ENCODE measurements at regions not wholly inside any gene's neighbourhood (a gene's known extent, or its start where the extent isn't known, plus 50 kb on each side); places are given as distances from the start of the nearest gene placed in this dataset.

DNA sequence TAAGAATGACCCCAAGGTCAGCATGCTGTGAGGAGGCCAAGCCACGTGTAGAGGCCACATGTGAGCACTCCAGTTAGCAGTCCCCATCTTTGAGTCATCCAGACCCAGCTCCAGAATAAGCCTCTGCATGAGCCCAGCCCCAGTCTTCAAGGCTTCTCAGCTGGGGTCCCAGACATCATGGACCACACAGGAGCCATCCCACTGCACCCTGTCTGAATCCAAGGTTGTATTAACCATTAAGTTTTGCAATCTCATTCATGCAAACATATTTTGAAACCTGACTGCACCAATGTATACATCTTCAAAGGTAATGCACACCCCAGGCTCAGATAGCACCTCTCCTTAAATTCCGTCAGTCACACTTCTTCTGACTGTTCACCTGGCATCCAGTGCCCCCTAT lies 249.1 kb upstream of the CHRNA7 start:
- ATAC-seq (replicated peaks in 6 of 8): no peak
- in situ Hi-C loops (cut with MboI; ENCODE audit: low pct_unique_long_range_greater_than_20kb in 2 of 9, low sequenced_read_pairs in 9 of 9, unreplicated experiment in 9 of 9): no loop called here
- 0 to 67% (median 17%) methylated on average over 1 to 2 of the region's 2 CpGs; no CpG with 5 or more reads in 5 of the 10 experiments for WGBS, 10 experiments
- Histone ChIP-seq H3K4me1 (replicated peaks in 1 of 2) (peaks cover 2 to 3% of the 10 kb centered on the region in 2 donors), H3K27ac (no peak overlapping the region), H3K4me3 (no peak overlapping the region)

DNA sequence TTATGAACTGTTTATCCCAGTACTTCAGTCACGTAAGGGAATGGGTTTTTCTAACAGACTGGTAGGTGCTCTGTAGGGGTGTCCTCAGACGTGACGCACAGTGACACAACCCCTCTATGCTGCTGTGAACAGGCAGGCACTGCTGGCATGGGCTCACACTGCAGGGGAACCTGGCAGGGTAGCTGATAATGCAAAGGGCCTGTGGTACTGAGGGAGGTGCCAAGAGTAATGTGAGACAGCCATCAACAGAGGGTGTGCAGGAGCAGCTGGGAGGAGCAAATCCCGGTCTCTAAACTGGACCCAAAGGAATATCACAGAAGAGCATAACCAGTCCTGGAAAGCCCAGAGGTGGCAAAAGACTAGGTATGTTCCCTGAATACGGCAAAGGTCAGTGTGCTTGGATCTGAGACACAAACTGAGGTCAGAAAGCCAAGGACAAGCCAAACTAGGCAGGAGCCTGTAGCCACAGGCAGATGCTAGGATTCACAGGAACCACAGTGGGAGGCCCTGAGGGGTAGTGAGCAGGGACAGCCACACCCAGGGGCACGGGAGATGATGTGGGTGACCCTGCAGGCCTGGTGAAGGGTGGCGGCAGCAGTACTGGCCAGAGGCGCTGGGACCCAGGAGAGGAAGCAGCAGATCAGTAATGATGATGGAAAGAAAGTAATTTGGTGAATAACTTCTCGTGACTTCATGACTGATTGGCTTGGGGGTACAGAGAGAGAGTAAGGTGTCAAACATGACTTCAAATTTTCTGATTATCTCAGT lies 248.1 kb upstream of the CHRNA7 start:
- Histone ChIP-seq H3K27ac (no peak overlapping the region), H3K4me3 (no peak overlapping the region), H3K4me1 (replicated peaks in 1 of 2) (peaks cover 2 to 3% of the 10 kb centered on the region in 2 donors)
- 21 to 100% (median 87%) methylated on average over 1 to 7 of the region's 9 CpGs; no CpG with 5 or more reads in 2 of the 10 experiments for WGBS, 10 experiments
- peak in 1 of 8 experiments; percentile 31 for ATAC-seq (replicated peaks in 6 of 8)
- in situ Hi-C loops (cut with MboI; ENCODE audit: low pct_unique_long_range_greater_than_20kb in 2 of 9, low sequenced_read_pairs in 9 of 9, unreplicated experiment in 9 of 9): no loop called here

DNA sequence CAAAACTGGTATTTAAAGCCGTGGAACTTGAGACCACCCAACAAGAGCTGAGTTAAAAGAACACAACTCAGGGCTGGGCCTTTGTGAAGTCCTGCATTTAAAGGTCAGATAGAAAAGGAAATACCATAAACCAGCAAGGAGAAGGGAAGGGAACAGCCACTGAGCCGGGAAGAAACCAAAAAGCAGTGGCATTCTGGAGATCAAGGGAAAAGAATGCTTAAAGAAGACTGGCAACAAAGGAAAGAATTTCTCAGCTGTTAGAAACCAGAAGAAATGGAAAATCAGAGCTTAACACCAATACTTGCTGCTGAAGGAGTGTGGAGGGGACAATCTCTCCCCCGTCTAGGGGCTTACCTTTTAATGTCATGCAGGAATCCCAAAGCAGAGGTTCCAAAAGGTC lies 247.4 kb upstream of the CHRNA7 start:
- ATAC-seq (replicated peaks in 6 of 8): no peak
- in situ Hi-C loops (cut with MboI; ENCODE audit: low pct_unique_long_range_greater_than_20kb in 2 of 9, low sequenced_read_pairs in 9 of 9, unreplicated experiment in 9 of 9): no loop called here

DNA sequence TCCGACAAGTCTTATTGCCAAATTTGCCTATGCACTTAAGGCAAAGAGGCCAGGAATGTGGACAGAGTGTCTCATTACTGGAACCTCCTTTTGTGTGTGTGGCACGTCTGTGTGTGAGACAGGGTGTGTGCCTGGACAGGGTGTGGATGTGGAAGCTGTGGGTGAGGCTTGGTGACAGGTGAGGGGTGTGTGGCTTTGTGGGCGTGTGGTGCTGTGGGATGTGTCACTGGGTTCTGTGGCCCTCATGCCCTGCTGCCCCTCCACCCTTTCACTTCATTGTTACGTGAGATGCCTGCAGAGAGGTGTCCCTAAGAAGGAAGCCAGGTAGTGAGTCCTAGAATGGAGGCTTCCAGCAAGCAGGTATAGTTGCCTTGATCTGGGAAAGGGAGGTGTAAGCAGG lies 244.0 kb upstream of the CHRNA7 start:
- WGBS, 10 experiments: 50 to 100% (median 83%) methylated on average over 1 to 3 of the region's 4 CpGs; no CpG with 5 or more reads in 3 of the 10 experiments
- Histone ChIP-seq H3K27ac (no peak overlapping the region), H3K4me1 (replicated peaks in 1 of 2) (no peaks in the 10 kb centered on the region), H3K4me3 (no peak overlapping the region)
- in situ Hi-C loops (cut with MboI; ENCODE audit: low pct_unique_long_range_greater_than_20kb in 2 of 9, low sequenced_read_pairs in 9 of 9, unreplicated experiment in 9 of 9): no loop called here
- no peak for ATAC-seq (replicated peaks in 6 of 8)

More for the DNA sequence above, 247.4 kb upstream of the CHRNA7 start:
- Histone ChIP-seq H3K27ac (no peak overlapping the region), H3K4me3 (no peak overlapping the region), H3K4me1 (replicated peaks in 1 of 2) (peaks cover 2 to 3% of the 10 kb centered on the region in 2 donors)
- 5 to 95% (median 61%) methylated on average over 1 to 3 of the region's 3 CpGs; no CpG with 5 or more reads in 1 of the 10 experiments for WGBS, 10 experiments

DNA sequence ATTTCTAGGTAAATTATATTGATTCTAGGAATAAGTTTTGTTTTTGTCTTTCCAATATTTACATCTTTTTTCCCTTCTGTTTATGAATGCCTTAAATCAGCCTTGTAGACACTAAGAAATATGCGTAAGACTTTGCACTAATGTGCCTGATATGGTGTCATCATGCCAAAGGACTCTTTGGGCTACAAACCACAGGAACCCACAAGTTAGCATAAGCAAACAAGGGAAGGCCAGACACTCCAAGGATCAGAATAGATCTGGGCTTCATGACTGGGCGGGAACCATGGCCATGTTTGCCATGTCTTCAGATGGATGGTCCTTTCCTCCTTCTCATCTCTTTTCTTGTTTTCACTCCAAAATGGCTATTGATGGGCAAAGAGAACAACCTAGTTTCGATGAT lies 242.2 kb upstream of the CHRNA7 start:
- Histone ChIP-seq H3K27ac (no peak overlapping the region), H3K4me1 (replicated peaks in 1 of 2) (no peaks in the 10 kb centered on the region), H3K4me3 (no peak overlapping the region)
- WGBS, 10 experiments: 5 to 93% (median 63%) methylated on average over 1 to 3 of the region's 3 CpGs; no CpG with 5 or more reads in 4 of the 10 experiments
- ATAC-seq (replicated peaks in 6 of 8): peak in 1 of 8 experiments; percentile 71
- in situ Hi-C loops (cut with MboI; ENCODE audit: low pct_unique_long_range_greater_than_20kb in 2 of 9, low sequenced_read_pairs in 9 of 9, unreplicated experiment in 9 of 9): no loop called here

DNA sequence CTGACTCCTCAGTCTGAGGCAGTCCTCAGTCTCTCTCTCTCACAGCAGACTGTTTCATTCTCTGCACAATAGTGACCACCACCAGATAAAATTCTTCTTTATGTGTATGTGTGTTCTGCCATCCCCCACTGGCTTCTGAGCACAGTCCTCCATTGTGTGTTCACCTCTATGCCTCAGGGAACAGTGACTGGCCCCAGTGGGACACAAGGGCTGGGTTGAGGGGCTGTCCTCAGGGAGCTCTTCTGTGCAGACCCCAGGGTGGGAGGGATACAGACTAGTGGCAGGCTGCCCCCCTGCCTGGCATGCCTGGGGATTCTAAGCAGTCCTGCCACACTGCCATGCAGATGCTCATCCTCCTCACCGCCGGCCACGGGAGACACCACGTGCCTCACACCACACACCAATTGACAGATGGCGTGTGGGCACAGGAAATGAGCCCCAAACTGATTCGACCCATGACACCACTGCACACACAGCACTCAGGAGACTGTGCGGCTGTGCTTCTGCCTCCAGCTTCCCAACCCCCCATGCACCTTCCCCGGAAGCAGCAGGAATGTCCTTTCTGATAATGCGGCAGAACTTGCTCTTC lies 237.6 kb upstream of the CHRNA7 start:
- WGBS, 10 experiments: 35 to 95% (median 89%) methylated on average over 4 of the region's 9 CpGs; no CpG with 5 or more reads in 7 of the 10 experiments
- Histone ChIP-seq H3K27ac (no peak overlapping the region), H3K4me3 (no peak overlapping the region), H3K4me1 (replicated peaks in 1 of 2) (no peaks in the 10 kb centered on the region)
- in situ Hi-C loops (cut with MboI; ENCODE audit: low pct_unique_long_range_greater_than_20kb in 2 of 9, low sequenced_read_pairs in 9 of 9, unreplicated experiment in 9 of 9): no loop called here
- no peak for ATAC-seq (replicated peaks in 6 of 8)

DNA sequence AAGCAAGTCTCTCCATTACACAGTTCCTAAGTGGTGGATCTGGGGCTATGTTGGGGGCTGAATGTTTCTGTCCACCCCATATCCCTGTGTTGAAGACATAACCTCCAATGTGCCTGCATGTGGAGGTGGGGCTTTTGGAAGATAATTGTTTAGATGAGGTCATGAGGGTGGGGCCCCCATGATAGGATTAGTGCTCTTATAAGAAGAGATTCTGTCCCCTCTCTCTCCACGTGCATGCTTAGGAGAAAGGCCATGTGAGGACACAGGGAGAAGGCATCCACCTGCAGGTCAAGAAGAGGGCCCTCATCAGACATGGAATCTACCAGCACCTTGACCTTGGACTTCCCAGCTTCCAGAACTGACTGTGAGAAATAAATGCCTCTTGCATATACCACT lies 231.0 kb upstream of the CHRNA7 start:
- 60 to 100% (median 73%) methylated on average over 1 of the region's 1 CpG; no CpG with 5 or more reads in 6 of the 10 experiments for WGBS, 10 experiments
- no peak overlapping the region for H3K4me3 ChIP-seq
- ATAC-seq (replicated peaks in 6 of 8): peak in 3 of 8 experiments; percentile 22 to 51 (median 49)
- in situ Hi-C loops (cut with MboI; ENCODE audit: low pct_unique_long_range_greater_than_20kb in 2 of 9, low sequenced_read_pairs in 9 of 9, unreplicated experiment in 9 of 9): no loop called here
- H3K4me1 ChIP-seq (replicated peaks in 1 of 2): no peaks in the 10 kb centered on the region
- H3K27ac ChIP-seq: no peak overlapping the region

DNA sequence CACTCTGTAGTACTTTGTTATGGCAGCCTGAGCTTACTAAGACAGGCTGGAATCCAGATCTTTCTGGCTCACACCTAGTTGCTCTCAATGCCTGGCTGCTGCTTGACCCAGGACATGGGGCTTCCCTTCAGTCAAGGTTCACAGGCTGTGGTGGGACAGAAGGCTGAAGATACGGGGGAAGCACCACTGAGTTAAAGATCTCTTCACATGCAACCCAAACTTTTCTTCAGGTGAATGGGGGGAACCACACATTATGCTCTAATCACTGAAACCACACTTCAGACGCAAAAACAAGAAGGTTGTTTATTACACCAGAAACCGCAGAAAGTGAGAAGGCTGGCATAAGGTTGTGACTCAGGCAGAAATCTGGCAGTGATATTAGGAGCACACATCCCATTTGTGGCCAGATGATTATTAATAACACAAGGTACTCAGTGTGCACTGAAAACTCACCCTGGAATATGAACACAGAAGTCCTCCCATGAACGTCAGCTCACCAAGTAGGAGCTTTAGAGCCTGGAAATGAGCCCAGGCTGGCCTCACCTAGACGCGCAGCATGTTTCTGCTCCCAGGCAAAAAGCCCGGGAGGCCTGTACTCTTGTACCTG lies 230.5 kb upstream of the CHRNA7 start:
- Histone ChIP-seq H3K4me1 (replicated peaks in 1 of 2) (no peaks in the 10 kb centered on the region), H3K4me3 (no peak overlapping the region), H3K27ac (no peak overlapping the region)
- WGBS, 10 experiments: 60 to 100% (median 100%) methylated on average over 1 to 6 of the region's 7 CpGs; no CpG with 5 or more reads in 3 of the 10 experiments
- in situ Hi-C loops (cut with MboI; ENCODE audit: low pct_unique_long_range_greater_than_20kb in 2 of 9, low sequenced_read_pairs in 9 of 9, unreplicated experiment in 9 of 9): no loop called here
- no peak for ATAC-seq (replicated peaks in 6 of 8)

DNA sequence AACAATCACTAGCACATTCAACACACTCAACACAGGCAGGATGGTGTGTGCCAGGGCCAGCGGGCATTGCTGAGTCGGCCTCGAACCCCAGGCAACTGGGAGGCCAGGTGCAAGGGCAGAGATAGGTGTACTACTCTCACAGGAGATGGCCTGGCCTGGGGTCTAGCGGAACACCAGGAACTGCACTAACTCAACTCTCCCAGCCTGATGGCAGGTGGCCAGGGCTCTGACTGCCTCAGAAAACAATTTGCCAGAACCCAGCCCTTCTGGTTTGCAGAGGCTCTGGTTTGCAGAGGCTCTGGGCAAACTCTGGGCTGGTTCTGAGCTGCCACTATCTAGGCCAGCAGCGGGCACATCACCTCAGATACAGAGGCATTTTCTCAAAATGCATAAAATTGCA lies 229.2 kb upstream of the CHRNA7 start:
- WGBS, 10 experiments: 13 to 100% (median 67%) methylated on average over 2 to 4 of the region's 5 CpGs; no CpG with 5 or more reads in 6 of the 10 experiments
- in situ Hi-C loops (cut with MboI; ENCODE audit: low pct_unique_long_range_greater_than_20kb in 2 of 9, low sequenced_read_pairs in 9 of 9, unreplicated experiment in 9 of 9): no loop called here
- Histone ChIP-seq H3K4me3 (no peak overlapping the region), H3K27ac (no peak overlapping the region), H3K4me1 (replicated peaks in 1 of 2) (peaks cover 0 to 10% of the 10 kb centered on the region in 2 donors)
- peak in 2 of 8 experiments; percentile 16 to 48 for ATAC-seq (replicated peaks in 6 of 8)

DNA sequence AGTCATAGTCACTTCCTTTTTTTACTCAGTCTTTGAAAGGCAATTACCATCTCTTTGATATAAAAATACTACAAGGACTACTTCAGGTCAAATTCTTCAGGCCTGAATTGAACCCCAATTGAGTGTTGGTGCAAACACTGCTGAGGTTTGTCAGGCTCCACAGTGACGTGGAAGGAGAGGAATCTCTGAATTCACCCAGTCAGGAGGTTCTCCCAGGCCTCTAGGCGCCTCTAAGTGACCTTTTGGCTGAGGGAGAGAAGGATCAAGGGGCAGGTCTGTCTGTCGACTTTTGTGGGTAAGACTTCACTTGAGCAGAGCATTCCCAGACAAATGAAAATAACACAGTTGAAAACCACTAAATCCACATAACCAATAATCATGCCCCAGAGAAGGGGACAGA lies 227.6 kb upstream of the CHRNA7 start:
- H3K4me3 ChIP-seq: no peak overlapping the region
- in situ Hi-C loops (cut with MboI; ENCODE audit: low pct_unique_long_range_greater_than_20kb in 2 of 9, low sequenced_read_pairs in 9 of 9, unreplicated experiment in 9 of 9): no loop called here
- peaks cover 2 to 18% of the 10 kb centered on the region in 2 donors for H3K4me1 ChIP-seq (replicated peaks in 1 of 2)
- no peak overlapping the region for H3K27ac ChIP-seq
- WGBS, 10 experiments: 0 to 100% (median 75%) methylated on average over 1 to 2 of the region's 3 CpGs; no CpG with 5 or more reads in 4 of the 10 experiments
- no peak for ATAC-seq (replicated peaks in 6 of 8)

DNA sequence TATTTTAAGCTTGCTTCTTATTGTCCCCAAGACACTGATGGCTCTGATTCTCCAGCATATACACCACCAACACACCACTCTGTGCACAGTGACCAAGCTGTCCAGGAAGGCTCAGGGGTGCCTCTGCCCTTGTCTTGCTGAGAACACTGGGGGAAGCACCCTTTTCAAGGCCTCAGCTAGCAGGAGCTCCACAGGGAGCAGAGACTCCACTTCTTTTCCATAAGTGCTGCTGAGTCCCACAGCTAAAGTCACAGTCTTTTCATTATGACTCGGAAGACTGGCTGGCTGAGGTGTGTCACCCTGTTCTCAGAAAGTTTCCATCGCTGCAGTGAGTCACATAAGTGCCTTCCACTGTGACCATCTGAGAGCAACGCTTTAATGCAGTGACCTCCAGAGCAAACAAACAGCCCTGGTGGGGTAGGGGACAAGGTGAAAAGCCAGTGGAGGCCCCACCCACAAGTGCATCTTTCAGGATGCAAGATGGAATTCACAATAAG lies 226.9 kb upstream of the CHRNA7 start:
- Histone ChIP-seq H3K4me3 (no peak overlapping the region), H3K27ac (no peak overlapping the region), H3K4me1 (replicated peaks in 1 of 2) (peaks cover 2 to 18% of the 10 kb centered on the region in 2 donors)
- 29 to 100% (median 88%) methylated on average over 1 to 3 of the region's 3 CpGs; no CpG with 5 or more reads in 5 of the 10 experiments for WGBS, 10 experiments
- ATAC-seq (replicated peaks in 6 of 8): peak in 4 of 8 experiments; percentile 21 to 53 (median 44)
- in situ Hi-C loops (cut with MboI; ENCODE audit: low pct_unique_long_range_greater_than_20kb in 2 of 9, low sequenced_read_pairs in 9 of 9, unreplicated experiment in 9 of 9): no loop called here

DNA sequence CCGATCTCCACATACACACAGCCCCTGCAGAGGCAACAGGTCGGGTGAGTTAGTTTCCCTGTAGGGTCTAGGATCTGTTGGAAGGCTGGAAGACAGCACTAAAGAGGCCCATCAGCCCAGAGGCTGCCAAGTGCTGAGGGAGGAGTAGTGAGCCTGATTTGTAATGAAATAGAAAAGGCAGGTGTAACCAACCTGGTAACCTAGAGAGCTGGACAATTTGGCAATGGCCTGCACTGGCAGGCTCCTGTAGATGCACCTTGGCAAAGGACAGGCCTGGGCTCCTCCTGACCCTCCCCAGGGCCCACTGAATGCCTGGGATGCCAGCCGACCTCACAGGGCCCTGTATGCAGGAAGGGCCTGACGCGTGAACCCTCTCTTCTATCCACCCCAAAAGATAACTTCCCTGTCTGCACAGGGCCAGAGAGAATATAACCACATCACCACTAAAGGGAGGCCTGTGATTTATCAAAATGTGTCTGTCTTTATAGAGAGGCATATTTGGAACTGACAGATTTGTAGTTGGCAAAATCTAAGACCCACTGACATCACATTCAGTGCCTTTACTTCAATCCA lies 225.1 kb upstream of the CHRNA7 start:
- ATAC-seq (replicated peaks in 6 of 8): no peak
- in situ Hi-C loops (cut with MboI; ENCODE audit: low pct_unique_long_range_greater_than_20kb in 2 of 9, low sequenced_read_pairs in 9 of 9, unreplicated experiment in 9 of 9): no loop called here
- WGBS, 10 experiments: 0 to 100% (median 68%) methylated on average over 1 to 3 of the region's 5 CpGs; no CpG with 5 or more reads in 2 of the 10 experiments
- Histone ChIP-seq H3K4me3 (no peak overlapping the region), H3K27ac (no peak overlapping the region), H3K4me1 (replicated peaks in 1 of 2) (peaks cover 2 to 18% of the 10 kb centered on the region in 2 donors)

DNA sequence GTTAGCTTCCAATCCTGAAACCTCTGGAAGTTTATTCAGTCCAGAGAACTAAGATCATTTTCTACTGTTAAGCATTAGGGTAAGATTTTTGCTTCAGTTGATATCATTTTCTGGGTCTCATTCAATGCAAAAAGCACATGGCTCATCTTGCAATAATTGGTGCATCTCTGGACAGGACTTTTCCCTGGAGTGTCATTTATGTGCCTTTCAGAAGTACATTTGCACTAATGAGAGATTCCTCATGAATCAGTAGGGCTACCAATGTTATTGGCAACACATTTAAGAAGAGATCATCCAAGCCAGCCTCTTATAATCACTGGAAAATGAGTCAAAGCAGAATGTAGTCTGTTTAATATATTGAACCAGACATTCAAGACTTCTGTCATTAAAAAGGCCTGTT lies 224.2 kb upstream of the CHRNA7 start:
- H3K4me1 ChIP-seq (replicated peaks in 1 of 2): peaks cover 2 to 18% of the 10 kb centered on the region in 2 donors
- no peak overlapping the region for H3K4me3 ChIP-seq
- H3K27ac ChIP-seq: no peak overlapping the region
- in situ Hi-C loops (cut with MboI; ENCODE audit: low pct_unique_long_range_greater_than_20kb in 2 of 9, low sequenced_read_pairs in 9 of 9, unreplicated experiment in 9 of 9): no loop called here
- ATAC-seq (replicated peaks in 6 of 8): peak in 3 of 8 experiments; percentile 21 to 77 (median 25)

Data from motor neuron (in vitro differentiated cells).